HuH-7 (cell line): ENCODE measurements at regions not wholly inside any gene's neighbourhood (a gene's known extent, or its start where the extent isn't known, plus 50 kb on each side); places are given as distances from the start of the nearest gene placed in this dataset.

Experiments
- DNase-seq: peaks from one replicate; pipeline ENCODE4 v3.0.0; 2011; ENCODE audit warnings: low spot score

DNA sequence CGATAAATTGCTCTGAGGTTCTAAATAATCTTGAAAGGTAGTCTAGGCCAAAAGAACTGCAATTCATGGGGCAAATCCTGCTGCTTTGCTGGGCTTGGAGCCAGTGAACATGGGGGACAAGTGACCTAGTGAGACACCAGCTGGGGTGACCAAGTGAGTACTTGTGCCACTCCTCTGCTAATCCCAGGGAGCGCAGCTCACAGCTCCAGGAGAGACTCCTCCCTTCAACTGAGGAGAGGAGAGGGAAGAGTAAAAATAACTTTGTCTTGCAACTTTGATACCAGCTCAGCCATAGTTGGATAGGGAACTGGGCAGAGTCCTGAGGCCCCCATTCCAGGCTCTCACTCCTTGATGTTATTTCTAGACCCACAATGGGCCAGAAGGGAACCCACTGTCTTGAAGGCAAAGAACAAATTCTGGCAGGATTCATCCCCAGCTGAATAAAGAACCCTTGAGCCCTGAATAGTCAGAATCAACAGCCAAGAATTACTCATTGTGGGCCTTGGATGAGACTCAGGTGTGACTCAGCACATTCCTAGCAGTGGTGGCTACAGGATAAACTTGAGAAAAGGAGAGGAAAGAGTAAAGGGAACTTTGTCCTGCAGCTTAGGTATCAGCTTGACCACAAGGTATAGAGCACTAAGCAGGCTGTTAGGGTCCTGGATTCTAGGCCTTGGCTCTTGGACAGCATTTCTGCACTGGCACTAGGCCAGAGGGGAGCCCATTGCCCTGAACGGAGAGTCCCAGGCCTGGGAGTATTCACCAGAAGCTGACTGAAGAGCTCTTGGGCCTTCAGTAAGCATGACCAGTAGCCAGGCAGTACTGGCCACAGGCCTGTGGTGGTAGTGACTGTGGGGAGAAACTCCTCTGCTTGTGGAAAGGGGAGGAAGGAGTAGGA, 288.3 kb upstream of the CDH18 start:
- DNase-seq, result no peak

GRCh38 chr5:20266066-20266465, 278.1 kb upstream of the CDH18 start:
- DNase-seq, result no peak

DNA sequence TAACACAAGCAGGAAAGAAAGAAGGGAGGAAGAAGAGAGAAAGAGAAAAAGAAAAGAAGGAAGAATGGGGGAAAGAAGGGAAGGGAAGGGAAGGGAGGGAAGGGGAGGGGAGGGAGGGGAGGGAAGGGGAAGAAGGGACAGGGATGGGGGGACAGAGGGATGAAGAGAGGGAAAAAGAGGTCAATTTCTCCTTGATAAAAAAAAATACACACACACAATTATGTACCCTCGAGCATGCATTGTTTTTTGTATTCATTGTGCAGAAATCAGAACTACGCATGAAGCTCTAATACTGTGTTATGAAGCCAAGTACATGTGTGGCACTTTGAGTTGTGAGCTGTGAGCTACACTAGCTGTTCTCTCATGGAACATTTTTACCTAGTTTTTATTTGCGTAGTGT, 274.9 kb upstream of the CDH18 start:
- no peak for DNase-seq

DNA sequence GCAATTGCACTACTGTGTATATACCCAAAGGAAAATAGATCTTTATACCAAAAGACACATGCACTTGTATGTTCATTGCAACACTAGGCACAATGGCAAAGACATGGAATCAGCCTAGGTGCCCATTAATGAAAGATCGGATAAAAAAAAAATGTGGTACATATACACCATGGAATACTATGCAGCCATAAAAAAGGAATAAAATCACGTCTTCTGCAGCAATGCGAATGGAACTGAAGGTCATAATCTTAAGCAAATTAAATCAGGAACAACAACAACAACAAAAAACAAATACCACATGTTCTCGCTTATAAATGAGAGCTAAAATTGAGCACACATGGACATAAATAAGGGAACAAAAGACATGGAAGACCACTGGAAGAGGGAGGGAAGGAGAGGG, 266.7 kb upstream of the CDH18 start:
- no peak for DNase-seq

DNA sequence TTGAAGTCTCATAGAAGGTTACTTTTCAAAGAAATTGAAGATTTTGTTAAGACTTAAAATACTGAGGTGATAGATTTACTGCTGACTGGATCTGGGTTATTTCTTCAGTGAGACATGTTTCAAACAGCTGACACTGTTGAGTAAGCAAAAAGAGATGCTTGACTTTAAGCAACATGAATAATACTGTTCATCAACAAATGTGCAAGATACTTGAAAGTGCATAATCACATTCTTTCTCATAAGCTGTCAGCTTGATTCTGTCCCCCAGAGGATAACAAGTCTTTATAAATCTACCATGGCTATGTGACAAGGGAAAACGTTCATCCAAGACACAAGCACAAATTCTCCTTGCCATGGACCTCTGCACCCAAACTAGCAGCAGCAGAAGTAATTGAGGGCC, 260.1 kb upstream of the CDH18 start:
- no peak for DNase-seq

- DNase-seq, result no peak
Measured at GRCh38 chr5:20245432-20245974, 257.5 kb upstream of the CDH18 start.

DNA sequence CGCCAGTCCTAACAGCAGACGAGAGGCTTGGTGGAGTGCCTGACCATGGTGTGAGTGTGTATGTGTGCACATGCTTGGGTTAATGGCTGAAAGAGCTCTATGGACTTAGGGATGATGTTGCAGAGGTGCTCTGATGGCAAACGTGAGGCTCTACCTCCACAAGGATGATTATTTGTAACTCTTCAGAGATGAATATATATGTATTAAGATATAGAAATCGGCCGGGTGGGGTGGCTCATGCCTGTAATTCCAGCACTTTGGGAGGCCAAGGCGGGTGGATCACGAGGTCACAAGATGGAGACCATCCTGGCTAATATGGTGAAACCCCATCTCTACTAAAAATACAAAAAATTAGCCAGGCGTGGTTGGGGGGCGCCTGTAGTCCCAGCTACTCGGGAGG, 253.4 kb upstream of the CDH18 start:
- DNase-seq, result no peak

DNA sequence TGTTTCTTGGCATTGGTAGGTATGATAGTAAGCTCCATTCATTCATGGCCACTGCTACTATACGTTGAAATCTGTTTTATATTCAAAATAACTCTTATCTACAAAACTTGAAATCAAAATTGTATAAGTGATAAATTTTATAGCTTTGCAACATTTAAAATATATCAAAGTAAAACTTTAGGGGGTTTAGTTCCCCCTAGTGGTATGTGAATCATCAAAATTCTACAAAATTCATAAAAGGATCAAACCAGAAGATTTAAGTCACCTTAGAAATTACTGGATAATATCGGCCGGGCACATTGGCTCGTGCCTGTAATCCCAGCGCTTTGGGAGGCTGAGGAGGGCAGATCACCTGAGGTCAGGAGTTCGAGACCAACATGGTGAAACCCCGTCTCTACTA, 243.0 kb upstream of the CDH18 start:
- DNase-seq, result no peak

DNA sequence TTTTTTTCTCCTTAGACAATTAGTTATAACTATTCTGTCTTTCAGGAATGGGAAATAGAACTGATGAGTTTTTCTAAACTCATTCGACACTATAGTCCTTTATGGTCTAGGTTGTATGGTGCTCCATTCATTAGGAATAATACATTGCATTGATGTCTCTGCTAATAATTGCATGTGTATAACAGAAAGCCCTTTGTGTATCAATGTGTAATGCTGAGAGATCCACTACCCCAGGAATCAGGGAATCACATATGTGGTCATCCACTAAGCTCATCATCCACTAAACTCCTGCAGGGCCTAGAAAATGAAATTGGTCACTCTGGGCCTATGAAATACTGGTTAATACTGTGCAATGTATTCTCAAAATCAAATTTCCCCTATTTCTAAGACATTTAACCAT, 242.0 kb upstream of the CDH18 start:
- no peak for DNase-seq

- DNase-seq, result no peak
Measured at GRCh38 chr5:20229303-20230005, 241.5 kb upstream of the CDH18 start.

DNA sequence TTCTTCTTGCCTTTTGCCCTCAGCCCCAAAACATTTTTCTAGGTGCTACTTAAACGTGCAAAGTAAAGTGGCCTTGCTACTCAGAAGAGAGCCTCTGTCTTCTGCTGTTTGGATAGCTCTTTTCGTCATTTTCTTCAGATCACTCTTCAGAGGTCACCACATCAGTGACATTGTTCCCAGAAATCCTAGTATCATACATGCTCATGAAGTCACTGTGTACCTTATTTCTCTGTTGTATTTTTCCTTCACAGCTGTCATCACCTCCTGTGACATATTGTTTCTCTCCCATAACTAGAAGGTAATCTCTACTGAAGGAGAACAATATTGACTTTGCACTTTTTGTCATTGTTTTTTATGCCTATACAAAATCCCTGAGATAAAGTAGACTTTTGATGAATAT, 237.0 kb upstream of the CDH18 start:
- no peak for DNase-seq

DNA sequence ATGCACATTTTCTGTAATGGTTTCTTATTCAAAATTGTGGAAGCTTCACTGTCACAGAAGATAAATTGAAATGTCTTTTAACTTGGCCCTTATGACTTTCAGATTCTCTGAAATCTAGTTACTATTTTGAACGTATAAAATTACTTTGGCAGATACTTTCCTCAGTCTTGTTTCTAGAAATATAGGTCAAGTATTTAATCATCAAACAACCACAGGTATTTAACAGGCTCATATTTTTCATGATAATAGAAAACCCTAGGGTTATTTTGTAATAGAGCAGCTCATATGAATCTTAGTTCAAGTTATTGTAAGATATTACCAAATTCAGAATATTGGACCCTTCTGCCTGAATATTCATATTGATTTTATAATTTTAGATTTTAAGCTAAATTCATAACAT, 236.0 kb upstream of the CDH18 start:
- no peak for DNase-seq

GRCh38 chr5:20223451-20223850, 235.5 kb upstream of the CDH18 start:
- DNase-seq, result no peak

DNA sequence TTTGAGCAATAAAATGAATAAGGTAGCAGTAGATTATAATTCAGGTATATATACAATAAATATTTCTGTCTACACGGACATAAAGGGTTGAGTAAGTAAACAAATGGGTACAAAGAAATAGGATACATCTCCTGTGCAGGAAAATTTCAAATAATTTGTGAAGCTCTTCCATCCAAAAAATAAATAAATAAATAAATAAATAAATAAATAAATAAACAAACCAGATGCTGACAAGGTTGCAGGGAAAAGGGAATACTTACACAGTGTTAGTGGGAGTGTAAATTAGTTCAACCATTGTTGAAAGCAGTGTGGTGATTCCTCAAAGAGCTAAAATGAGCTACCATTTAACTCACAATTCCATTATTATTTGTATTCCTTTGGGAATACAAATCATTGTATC, 227.3 kb upstream of the CDH18 start:
- DNase-seq, result no peak

DNA sequence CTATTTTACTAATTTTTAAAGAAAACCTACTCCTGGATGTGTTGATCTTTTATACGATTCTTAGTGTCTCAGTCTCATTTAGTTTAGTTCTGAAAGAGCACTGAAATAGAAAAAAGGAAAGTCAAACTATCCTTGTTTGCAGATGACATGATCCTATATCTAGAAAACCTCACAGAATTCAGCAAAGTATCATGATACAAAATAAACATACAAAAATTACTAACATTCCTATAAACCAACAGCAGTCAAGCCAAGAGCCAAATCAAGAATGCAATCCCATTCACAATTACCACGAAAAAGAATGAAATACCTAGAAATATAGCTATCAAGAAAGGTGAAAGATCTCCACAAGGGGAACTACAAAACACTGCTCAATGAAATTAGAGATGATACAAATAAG, 225.8 kb upstream of the CDH18 start:
- DNase-seq, result no peak

DNA sequence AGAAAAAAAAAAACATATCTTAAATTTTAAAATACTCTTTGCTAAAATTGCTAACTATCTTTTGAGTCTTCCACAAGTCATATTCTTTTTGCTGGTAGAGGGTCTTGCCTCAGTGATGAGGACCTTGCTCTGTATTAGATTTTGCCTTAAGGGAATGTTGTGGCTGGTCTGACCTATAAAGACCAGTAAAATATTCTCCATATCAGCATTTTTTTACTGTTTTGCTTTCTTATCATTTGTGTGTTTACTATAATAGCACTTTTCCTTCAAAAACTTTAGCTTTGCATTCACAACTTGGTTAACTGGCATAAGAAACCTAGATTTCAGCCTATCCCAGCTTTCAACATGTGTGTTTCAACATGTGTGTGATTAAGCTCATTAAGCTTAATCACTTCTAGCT, 224.7 kb upstream of the CDH18 start:
- DNase-seq, result no peak

DNA sequence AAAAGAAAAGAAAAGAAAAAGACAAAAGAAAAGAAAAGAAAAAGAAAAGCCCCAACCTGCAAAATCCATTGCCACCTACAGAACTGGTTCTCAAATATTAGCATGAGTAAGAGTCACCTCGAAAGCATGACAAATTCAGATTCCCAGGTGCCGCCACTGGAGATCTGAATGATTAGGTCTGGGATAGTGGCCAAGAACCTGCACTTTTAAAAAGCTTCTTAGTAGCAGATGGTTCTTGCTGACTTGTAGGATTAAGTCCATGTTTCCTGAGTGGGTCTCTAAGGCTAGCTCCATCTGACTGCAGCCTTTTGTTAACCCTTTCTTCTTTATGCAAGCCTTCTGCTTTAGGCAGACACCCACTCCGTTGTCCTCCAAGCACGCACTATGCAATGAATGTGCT, 178.5 kb upstream of the CDH18 start:
- DNase-seq, result no peak

DNA sequence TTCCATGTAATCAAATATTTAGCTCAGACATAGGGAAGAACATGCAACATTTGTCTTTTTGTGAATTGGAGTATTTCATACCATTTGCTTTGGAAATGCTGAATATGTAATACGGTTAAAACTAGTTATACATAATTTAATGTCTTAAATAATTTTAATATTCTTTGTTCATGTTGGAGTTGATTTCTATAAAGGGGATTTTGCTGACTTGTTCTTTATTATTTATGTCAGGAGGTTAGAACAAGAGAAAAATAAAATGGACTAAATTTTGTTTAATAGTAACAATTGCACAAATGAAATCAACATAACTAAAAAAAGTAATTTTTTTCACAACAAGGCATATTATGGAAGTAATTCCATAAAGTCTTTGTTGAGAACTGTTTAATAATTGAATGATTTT, 170.0 kb upstream of the CDH18 start:
- DNase-seq, result no peak

GRCh38 chr5:20157089-20157488, 169.1 kb upstream of the CDH18 start:
- DNase-seq, result no peak

DNA sequence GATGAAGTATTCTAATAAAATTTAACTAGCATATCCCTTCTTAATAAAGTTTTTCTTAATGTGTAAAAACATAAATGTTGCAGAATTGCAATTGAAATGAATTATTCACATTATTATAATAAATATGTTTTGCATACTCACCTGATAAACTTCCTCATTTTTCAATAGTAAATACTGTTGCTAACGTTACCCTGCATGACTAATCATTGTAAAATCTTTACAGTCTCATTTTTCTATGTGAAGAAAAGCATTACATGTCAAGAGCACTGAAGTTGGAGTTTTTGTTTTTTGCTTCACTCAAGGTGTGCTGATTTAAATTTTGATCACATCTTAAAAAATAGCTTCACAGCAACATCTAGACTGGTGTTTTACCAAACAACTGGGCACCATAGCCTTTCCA, 157.2 kb upstream of the CDH18 start:
- no peak for DNase-seq

- no peak for DNase-seq
Measured at GRCh38 chr5:20129501-20129900, 141.5 kb upstream of the CDH18 start.

DNA sequence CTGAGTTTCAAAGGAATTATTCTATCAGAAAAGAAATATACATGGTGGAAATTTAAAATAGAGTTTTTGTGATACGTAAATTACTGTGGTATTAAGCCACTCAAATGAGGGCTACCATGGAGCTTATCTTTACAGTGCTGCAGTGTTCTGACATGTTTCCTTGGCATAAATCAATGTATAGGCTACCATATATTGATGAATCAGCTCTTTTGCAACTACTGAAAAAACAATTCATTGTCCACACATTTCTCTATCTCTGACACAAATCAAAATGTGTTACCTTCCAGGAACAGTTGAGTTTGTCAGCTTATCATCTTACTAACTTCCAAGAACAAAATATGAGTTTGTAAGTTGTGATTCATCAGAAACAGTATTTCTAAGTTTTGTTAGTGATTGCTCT, 140.3 kb upstream of the CDH18 start:
- DNase-seq, result no peak

- no peak for DNase-seq
Measured at GRCh38 chr5:20114526-20114925, 126.5 kb upstream of the CDH18 start.
